ENCODE measurements at regions not wholly inside any gene's neighbourhood (a gene's known extent, or its start where the extent isn't known, plus 50 kb on each side); places are given as distances from the start of the nearest gene placed in this dataset.

DNA sequence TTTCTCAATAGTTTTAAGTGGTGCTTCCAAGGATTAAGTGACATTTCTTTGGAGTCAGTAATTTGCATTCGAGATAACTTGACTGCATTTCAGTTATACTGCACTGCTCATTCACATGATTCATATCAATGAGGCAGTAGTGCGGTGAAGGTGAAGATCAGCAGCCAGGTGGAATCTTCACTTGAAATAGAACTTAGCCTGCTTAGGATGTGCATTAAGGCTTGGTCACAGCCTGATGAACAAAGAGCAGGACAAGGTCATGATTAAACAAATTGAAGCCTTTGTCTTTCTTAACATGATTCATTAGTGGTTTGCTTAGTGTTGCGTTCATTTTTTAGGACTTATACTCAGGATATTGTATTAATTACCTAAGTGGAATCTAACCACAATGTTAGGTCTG is 212.1 kb upstream of the GALNTL6 start:
- DNase-seq (ENCODE audit: low read depth, low spot score): no peak
- no peak overlapping the region for H3K4me3 ChIP-seq (ENCODE audit: low read depth, low read length)
- TF ChIP-seq, protein P1, sequence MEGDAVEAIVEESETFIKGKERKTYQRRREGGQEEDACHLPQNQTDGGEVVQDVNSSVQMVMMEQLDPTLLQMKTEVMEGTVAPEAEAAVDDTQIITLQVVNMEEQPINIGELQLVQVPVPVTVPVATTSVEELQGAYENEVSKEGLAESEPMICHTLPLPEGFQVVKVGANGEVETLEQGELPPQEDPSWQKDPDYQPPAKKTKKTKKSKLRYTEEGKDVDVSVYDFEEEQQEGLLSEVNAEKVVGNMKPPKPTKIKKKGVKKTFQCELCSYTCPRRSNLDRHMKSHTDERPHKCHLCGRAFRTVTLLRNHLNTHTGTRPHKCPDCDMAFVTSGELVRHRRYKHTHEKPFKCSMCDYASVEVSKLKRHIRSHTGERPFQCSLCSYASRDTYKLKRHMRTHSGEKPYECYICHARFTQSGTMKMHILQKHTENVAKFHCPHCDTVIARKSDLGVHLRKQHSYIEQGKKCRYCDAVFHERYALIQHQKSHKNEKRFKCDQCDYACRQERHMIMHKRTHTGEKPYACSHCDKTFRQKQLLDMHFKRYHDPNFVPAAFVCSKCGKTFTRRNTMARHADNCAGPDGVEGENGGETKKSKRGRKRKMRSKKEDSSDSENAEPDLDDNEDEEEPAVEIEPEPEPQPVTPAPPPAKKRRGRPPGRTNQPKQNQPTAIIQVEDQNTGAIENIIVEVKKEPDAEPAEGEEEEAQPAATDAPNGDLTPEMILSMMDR (IDR thresholded peaks at IDR 0.05; ENCODE audit: low read depth, low read length): no peak
- in situ Hi-C loops (cut with HindIII; ENCODE audit: low sequenced_read_pairs): no loop called here

DNA sequence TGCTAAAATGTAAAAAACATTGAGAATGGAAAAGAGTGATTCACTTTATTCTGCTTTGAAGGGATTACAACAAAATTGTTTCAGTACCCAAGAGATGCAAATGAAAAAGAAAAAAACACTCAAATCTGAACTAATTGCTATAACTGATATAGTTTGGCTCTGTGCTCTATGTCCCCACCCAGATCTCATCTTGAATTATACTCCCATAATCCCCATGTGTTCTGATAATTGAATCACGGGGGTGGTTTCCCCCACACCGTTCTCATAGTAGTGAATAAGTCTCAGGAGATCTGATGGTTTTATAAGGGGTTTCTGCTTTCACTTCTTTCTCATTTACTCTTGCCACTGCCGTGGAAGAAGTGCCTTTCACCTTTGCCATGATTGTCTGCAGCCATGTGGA is 213.6 kb upstream of the GALNTL6 start:
- DNase-seq (ENCODE audit: low read depth, low spot score): no peak
- no peak overlapping the region for H3K4me3 ChIP-seq (ENCODE audit: low read depth, low read length)
- in situ Hi-C loops (cut with HindIII; ENCODE audit: low sequenced_read_pairs): no loop called here
- TF ChIP-seq, protein P1 (IDR thresholded peaks at IDR 0.05; ENCODE audit: low read depth, low read length): no peak

DNA sequence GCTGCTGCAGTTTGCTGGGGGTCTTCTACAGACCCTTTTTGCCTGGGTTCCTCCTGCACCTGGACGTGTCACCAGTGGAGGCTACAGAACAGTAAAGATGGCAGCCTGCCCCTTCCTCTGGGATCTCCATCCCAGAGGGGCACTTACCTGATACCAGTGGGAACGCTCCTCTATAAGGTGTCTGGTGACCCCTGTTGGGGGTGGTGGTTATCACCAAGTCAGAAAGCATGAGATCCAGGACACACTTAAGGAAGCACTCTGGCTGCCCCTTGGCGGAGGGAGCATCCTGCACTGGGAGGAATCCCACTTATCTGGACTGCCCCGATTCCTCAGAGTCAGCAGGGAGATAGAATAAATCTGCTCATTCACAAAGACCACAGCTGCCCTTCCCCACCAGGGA is 218.9 kb upstream of the GALNTL6 start:
- in situ Hi-C loops (cut with HindIII; ENCODE audit: low sequenced_read_pairs): no loop called here

DNA sequence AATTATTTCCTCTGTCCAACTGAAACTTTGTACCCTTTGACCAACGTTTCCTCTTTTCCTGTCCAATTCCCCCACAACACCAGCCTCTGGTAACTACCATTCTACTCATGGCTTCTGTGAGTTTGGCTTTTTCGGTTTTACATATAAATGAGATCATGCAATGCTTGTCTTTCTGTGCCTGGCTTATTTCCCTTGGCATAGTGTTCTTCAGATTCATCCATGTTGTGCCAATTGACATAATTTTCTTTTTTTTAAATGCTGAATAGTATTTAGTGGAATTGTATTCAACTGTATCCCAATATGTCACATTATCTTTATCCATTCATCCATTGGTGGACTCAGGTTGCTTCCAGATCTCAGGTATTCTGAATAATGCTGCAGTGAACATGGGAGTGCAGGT is 222.5 kb upstream of the GALNTL6 start:
- in situ Hi-C loops (cut with HindIII; ENCODE audit: low sequenced_read_pairs): no loop called here
- TF ChIP-seq, protein P1 (IDR thresholded peaks at IDR 0.05; ENCODE audit: low read depth, low read length): no peak
- no peak for DNase-seq (ENCODE audit: low read depth, low spot score)
- no peak overlapping the region for H3K4me3 ChIP-seq (ENCODE audit: low read depth, low read length)

More for the DNA sequence above, 218.9 kb upstream of the GALNTL6 start:
- no peak overlapping the region for H3K4me3 ChIP-seq (ENCODE audit: low read depth, low read length)
- TF ChIP-seq, protein P1 (IDR thresholded peaks at IDR 0.05; ENCODE audit: low read depth, low read length): no peak
- no peak for DNase-seq (ENCODE audit: low read depth, low spot score)

DNA sequence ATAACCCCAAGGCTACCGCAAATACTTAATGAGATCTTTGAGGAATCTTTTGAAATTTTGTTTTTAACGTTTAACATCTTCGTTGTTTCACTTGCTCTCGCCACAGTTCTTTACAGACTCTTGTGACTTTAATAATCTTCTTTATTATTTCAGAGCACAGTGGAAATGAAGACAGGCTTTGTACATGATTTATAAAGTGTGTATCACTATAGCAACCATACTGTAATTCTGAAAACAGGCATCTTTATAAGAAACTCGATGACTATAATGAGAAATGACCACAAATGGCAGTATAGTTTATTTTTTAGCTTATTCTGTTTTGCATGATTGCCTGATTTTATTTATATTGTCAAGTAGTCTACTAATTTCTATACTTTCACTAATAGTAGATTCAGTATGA is 224.4 kb upstream of the GALNTL6 start:
- TF ChIP-seq, protein P1 (IDR thresholded peaks at IDR 0.05; ENCODE audit: low read depth, low read length): no peak
- in situ Hi-C loops (cut with HindIII; ENCODE audit: low sequenced_read_pairs): no loop called here
- H3K4me3 ChIP-seq (ENCODE audit: low read depth, low read length): no peak overlapping the region
- no peak for DNase-seq (ENCODE audit: low read depth, low spot score)

DNA sequence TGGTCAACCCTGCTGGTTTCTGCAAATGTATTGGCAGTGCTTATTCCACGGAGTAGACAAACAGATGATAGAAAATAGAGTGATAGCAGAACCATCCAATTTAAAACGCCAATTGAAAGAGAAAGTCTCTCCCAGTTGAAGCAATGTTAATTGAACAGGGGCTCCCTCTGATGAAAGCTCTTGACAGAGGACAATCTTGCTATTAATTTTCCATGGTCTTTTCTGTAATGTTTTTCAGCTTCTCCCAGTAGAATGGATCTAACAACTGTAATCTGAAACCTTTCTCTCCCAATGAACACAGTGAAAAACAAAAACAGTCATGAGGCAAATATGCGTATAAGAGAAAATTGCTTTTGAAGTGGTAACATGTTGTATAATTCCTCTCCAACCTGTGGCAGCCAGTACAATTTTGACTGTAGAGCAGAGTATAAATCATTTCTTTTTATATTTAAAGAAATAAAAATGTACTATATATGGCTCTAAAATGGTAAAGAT is 225.1 kb upstream of the GALNTL6 start:
- no peak overlapping the region for H3K4me3 ChIP-seq (ENCODE audit: low read depth, low read length)
- in situ Hi-C loops (cut with HindIII; ENCODE audit: low sequenced_read_pairs): no loop called here
- TF ChIP-seq, protein P1 (IDR thresholded peaks at IDR 0.05; ENCODE audit: low read depth, low read length): no peak
- no peak for DNase-seq (ENCODE audit: low read depth, low spot score)

DNA sequence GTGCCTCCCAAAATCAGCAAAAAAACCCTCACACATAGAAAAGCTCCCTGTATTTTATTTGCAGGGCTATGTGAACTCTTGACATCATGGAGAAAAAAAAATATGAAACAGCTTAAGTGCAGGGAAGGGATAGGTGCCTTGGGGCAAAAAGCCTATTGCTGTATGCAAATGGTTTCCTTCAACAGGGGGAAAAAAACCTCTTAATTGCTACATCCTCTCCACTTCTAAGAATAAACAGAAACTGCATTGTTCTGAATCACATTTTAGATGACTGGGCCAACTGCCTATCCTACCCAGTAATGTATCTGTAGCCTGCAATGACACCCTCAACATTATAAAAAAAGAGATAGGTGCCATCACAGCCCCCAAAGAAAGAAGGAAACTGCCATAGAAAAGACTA is 229.4 kb upstream of the GALNTL6 start:
- DNase-seq (ENCODE audit: low read depth, low spot score): no peak
- H3K4me3 ChIP-seq (ENCODE audit: low read depth, low read length): no peak overlapping the region
- in situ Hi-C loops (cut with HindIII; ENCODE audit: low sequenced_read_pairs): no loop called here
- TF ChIP-seq, protein P1 (IDR thresholded peaks at IDR 0.05; ENCODE audit: low read depth, low read length): no peak

Data from astrocyte of the spinal cord (primary cell).